Aorta (tissue), 5 donors: ENCODE measurements at regions not wholly inside any gene's neighbourhood (a gene's known extent, or its start where the extent isn't known, plus 50 kb on each side); places are given as distances from the start of the nearest gene placed in this dataset.

Experiments used
- ATAC-seq: fragments of 200-7000 bp; cut with Tn5 transposase; one replicate; pipeline ENCODE4 v1.9.1; 2022; ENCODE audit warnings: moderate library complexity; ENCODE audit not compliant: low FRiP score
- DNase-seq, 2 donors: peaks; one replicate each; pipeline ENCODE4 v3.0.0-alpha.2; 2020
- H3K27ac ChIP-seq, 2 donors: one replicate each; pipeline ENCODE4 v1.5.1; 2013; ENCODE audit warnings: low read length in 2 of 2, mild to moderate bottlenecking in 2 of 2, moderate library complexity in 2 of 2, control low read depth in 1 of 2, inconsistent platforms in 1 of 2, low read depth in 1 of 2
- H3K27me3 ChIP-seq, 2 donors: one replicate each; pipeline ENCODE4 v1.6.1; 2013; ENCODE audit warnings: control low read depth in 1 of 2, low read length in 1 of 2, mild to moderate bottlenecking in 1 of 2, moderate library complexity in 1 of 2; ENCODE audit not compliant: insufficient read depth in 2 of 2, control insufficient read depth in 1 of 2
- H3K36me3 ChIP-seq, 2 donors: one replicate each; pipeline ENCODE4 v1.6.1; 2013; ENCODE audit warnings: control low read depth in 1 of 2, low read length in 1 of 2, mild to moderate bottlenecking in 1 of 2; ENCODE audit not compliant: insufficient read depth in 2 of 2, control insufficient read depth in 1 of 2
- H3K4me1 ChIP-seq, 2 donors: one replicate each; pipeline ENCODE4 v1.6.1; 2013; ENCODE audit warnings: low read length in 2 of 2, control low read depth in 1 of 2, mild to moderate bottlenecking in 1 of 2, moderate library complexity in 1 of 2; ENCODE audit not compliant: insufficient read depth in 2 of 2, control insufficient read depth in 1 of 2
- H3K4me3 ChIP-seq, 2 donors: one replicate each; pipeline ENCODE4 v1.5.1; 2013; ENCODE audit warnings: low read length in 2 of 2, control low read depth in 1 of 2, mild to moderate bottlenecking in 1 of 2
- H3K9me3 ChIP-seq: one replicate; pipeline ENCODE4 v1.6.1; 2013; ENCODE audit warnings: mild to moderate bottlenecking, low read length; ENCODE audit not compliant: control insufficient read depth
- WGBS, 2 donors: extraction: QIAGEN DNeasy Blood & Tissue Kit; methylation state at CpG; one replicate each; pipeline ENCODE4 v1.1.7; 2013; 5-methylcytosine and 5-hydroxymethylcytosine counted together
- intact Hi-C, 2 donors: fragments of 100-400 bp; cut with DNase I; formaldehyde crosslinking; loops; one replicate each; pipeline versions ENCODE4 v1.14.2 to v1.15.0; 2022
- donor health status: healthy with polysubstance abuse.
- donor health status: Bipolar disorder and iron deficiency.
- donor health status: DM: no; HTN: no; CAD: no.
- donor health status: DM: no; HTN: no; CAD: no.
- donor health status: DM: yes; HTN: yes; CAD: no.

GRCh38 chr22:48670731-48671130 lies 1156.9 kb downstream of the BRD1 start:
- Histone ChIP-seq H3K36me3 (no peaks in the 10 kb centered on the region), H3K27me3 (no peaks in the 10 kb centered on the region), H3K27ac (no peak overlapping the region), H3K4me1 (no peaks in the 10 kb centered on the region), H3K9me3 (peaks cover 4% of the 10 kb centered on the region), H3K4me3 (no peak overlapping the region)
- 36 to 61% methylated on average over 5 of the region's 5 CpGs for WGBS, 2 donors
- intact Hi-C loops: no loop called here
- ATAC-seq (no peak), DNase-seq (no peak)

- ATAC-seq: no peak
- 78 to 82% methylated on average over 23 of the region's 23 CpGs for WGBS, 2 donors
- Histone ChIP-seq H3K27ac (no peak overlapping the region), H3K4me1 (no peaks in the 10 kb centered on the region), H3K9me3 (peaks cover 4% of the 10 kb centered on the region), H3K4me3 (no peak overlapping the region), H3K27me3 (no peaks in the 10 kb centered on the region), H3K36me3 (no peaks in the 10 kb centered on the region)
- intact Hi-C loops: no loop called here
- no peak for DNase-seq
Observed at GRCh38 chr22:48669986-48670716, 1157.5 kb downstream of the BRD1 start.

- intact Hi-C loops: no loop called here
- WGBS, 2 donors: 71 to 82% methylated on average over 8 of the region's 8 CpGs
Observed at GRCh38 chr22:48669226-48669625, 1158.4 kb downstream of the BRD1 start.

DNA sequence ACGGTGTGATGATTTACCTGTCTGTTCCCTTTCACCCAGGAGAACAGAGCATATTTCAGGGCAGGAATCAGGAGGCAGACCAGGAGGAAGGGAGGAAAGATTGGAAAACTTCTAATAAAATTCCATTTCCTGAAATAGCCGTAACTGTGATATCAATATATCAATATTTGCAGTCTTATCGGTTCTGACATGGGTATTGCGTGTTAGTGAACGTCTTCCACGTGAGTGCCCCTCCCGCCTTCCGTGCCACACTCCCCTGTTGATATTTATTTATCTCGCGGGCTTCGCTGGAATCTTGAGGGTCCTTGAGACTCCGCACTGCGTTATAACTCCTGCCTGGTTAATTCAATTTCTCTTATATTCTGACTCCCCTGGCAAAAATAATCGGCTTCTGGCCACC lies 1160.4 kb downstream of the BRD1 start:
- H3K27me3 ChIP-seq: no peaks in the 10 kb centered on the region
- no peak overlapping the region for H3K27ac ChIP-seq
- 88 to 91% methylated on average over 14 of the region's 14 CpGs for WGBS, 2 donors
- intact Hi-C loops: no loop called here
- no peak overlapping the region for H3K4me3 ChIP-seq
- DNase-seq (no peak), ATAC-seq (no peak)
- no peaks in the 10 kb centered on the region for H3K4me1 ChIP-seq
- no peaks in the 10 kb centered on the region for H3K36me3 ChIP-seq
- H3K9me3 ChIP-seq: peaks cover 5% of the 10 kb centered on the region

More at GRCh38 chr22:48669226-48669625, 1158.4 kb downstream of the BRD1 start:
- ATAC-seq (no peak), DNase-seq (no peak)
- no peaks in the 10 kb centered on the region for H3K27me3 ChIP-seq
- peaks cover 4% of the 10 kb centered on the region for H3K9me3 ChIP-seq
- no peak overlapping the region for H3K4me3 ChIP-seq
- no peaks in the 10 kb centered on the region for H3K36me3 ChIP-seq
- no peak overlapping the region for H3K27ac ChIP-seq
- H3K4me1 ChIP-seq: no peaks in the 10 kb centered on the region

GRCh38 chr22:48666620-48667019 lies 1161.1 kb downstream of the BRD1 start:
- no peak overlapping the region for H3K4me3 ChIP-seq
- 65 to 89% methylated on average over 9 of the region's 9 CpGs for WGBS, 2 donors
- no peak overlapping the region for H3K27ac ChIP-seq
- DNase-seq (no peak), ATAC-seq (no peak)
- no peaks in the 10 kb centered on the region for H3K27me3 ChIP-seq
- no peaks in the 10 kb centered on the region for H3K4me1 ChIP-seq
- peaks cover 4% of the 10 kb centered on the region for H3K9me3 ChIP-seq
- intact Hi-C loops: no loop called here
- H3K36me3 ChIP-seq: no peaks in the 10 kb centered on the region

GRCh38 chr22:48665311-48665995 lies 1162.2 kb downstream of the BRD1 start:
- Histone ChIP-seq H3K4me1 (no peaks in the 10 kb centered on the region), H3K27me3 (no peaks in the 10 kb centered on the region), H3K27ac (no peak overlapping the region), H3K4me3 (no peak overlapping the region), H3K36me3 (no peaks in the 10 kb centered on the region), H3K9me3 (peaks cover 3% of the 10 kb centered on the region)
- intact Hi-C loops: no loop called here
- WGBS, 2 donors: 88 to 93% methylated on average over 22 of the region's 22 CpGs
- DNase-seq (no peak), ATAC-seq (no peak)

DNA sequence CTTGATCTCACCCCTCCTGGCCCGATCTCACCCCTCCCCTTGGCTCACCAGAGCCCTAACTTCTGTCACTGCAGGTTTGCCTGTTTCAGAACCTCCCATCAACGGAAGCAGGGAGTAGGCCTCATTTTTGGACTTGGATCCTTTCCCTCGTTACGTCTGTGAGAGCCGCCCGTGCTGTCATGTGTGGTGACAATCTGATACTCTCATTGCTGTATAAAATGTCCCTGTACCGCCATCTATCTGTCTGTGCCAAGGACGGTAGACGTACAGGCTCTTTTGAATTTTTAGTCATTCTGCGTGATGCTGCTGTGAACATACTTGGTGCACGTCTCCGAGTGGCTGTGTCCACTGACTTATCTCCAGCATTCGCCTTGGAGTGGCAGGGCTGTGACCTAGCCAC lies 1163.1 kb downstream of the BRD1 start:
- 94% methylated on average over 13 of the region's 13 CpGs for WGBS, 2 donors
- Histone ChIP-seq H3K27me3 (no peaks in the 10 kb centered on the region), H3K4me3 (no peak overlapping the region), H3K9me3 (peaks cover 2% of the 10 kb centered on the region), H3K4me1 (no peaks in the 10 kb centered on the region), H3K36me3 (no peaks in the 10 kb centered on the region), H3K27ac (no peak overlapping the region)
- ATAC-seq: no peak
- DNase-seq: no peak
- intact Hi-C loops: no loop called here

- no peak overlapping the region for H3K27ac ChIP-seq
- 79 to 80% methylated on average over 5 of the region's 5 CpGs for WGBS, 2 donors
- no peaks in the 10 kb centered on the region for H3K36me3 ChIP-seq
- H3K27me3 ChIP-seq: no peaks in the 10 kb centered on the region
- intact Hi-C loops: no loop called here
- no peaks in the 10 kb centered on the region for H3K4me1 ChIP-seq
- DNase-seq (no peak), ATAC-seq (no peak)
- peaks cover 2% of the 10 kb centered on the region for H3K9me3 ChIP-seq
- no peak overlapping the region for H3K4me3 ChIP-seq
Observed at GRCh38 chr22:48663297-48663696, 1164.4 kb downstream of the BRD1 start.
